Smooth muscle cell (in vitro differentiated cells): ENCODE measurements at regions not wholly inside any gene's neighbourhood (a gene's known extent, or its start where the extent isn't known, plus 50 kb on each side); places are given as distances from the start of the nearest gene placed in this dataset.

ENCODE experiments used
- DNase-seq: peaks from one replicate; lab custom pipeline; 2025; ENCODE audit not compliant: unreplicated experiment; lab: John Stamatoyannopoulos, UW
- H2AFZ ChIP-seq: fragments of 200-600 bp; sonication (generic); 2 replicates; pipeline ENCODE4 v1.6.0; 2016; ENCODE audit warnings: antibody characterized with exemption, low read depth, mild to moderate bottlenecking
- H3F3A ChIP-seq: fragments of 200-600 bp; sonication (generic); 2 replicates; pipeline ENCODE4 v1.6.0; 2017; ENCODE audit warnings: antibody characterized with exemption, low read depth
- H3K27ac ChIP-seq: fragments of 200-600 bp; sonication (generic); 2 replicates; pipeline ENCODE4 v1.5.1; 2016; ENCODE audit warnings: low read depth, mild to moderate bottlenecking
- H3K27me3 ChIP-seq: fragments of 200-600 bp; sonication (generic); 2 replicates; pipeline ENCODE4 v1.6.1; 2016; ENCODE audit warnings: low read depth, mild to moderate bottlenecking
- H3K36me3 ChIP-seq: fragments of 200-600 bp; sonication (generic); 2 replicates; pipeline ENCODE4 v1.5.1; 2016; ENCODE audit warnings: low read depth
- H3K4me1 ChIP-seq: fragments of 200-600 bp; sonication (generic); 2 replicates; pipeline ENCODE4 v1.5.1; 2016; ENCODE audit warnings: low read depth
- H3K4me2 ChIP-seq: fragments of 200-600 bp; sonication (generic); 2 replicates; pipeline ENCODE4 v1.6.0; 2016; ENCODE audit warnings: mild to moderate bottlenecking
- H3K4me3 ChIP-seq: fragments of 200-600 bp; sonication (generic); 2 replicates; pipeline ENCODE4 v1.5.1; 2016; ENCODE audit warnings: mild to moderate bottlenecking
- H3K79me2 ChIP-seq: fragments of 200-600 bp; sonication (generic); 2 replicates; pipeline ENCODE4 v1.6.0; 2016; ENCODE audit warnings: low read depth, mild to moderate bottlenecking
- H3K9ac ChIP-seq: fragments of 200-600 bp; sonication (generic); 2 replicates; pipeline ENCODE4 v1.6.0; 2016; ENCODE audit warnings: low read depth
- H3K9me3 ChIP-seq: fragments of 200-600 bp; sonication (generic); replicated peaks from 2 replicates; pipeline ENCODE4 v1.5.1; 2016; ENCODE audit warnings: low read depth
- H4K20me1 ChIP-seq: fragments of 200-600 bp; sonication (generic); 2 replicates; pipeline ENCODE4 v1.6.0; 2016; ENCODE audit warnings: low read depth
- CTCF ChIP-seq: fragments of 200-600 bp; sonication (generic); IDR thresholded peaks from 2 replicates; pipeline ENCODE4 v1.5.1; 2017; ENCODE audit warnings: borderline replicate concordance, mild to moderate bottlenecking, antibody characterized with exemption; ENCODE audit not compliant: insufficient read depth, poor library complexity, severe bottlenecking
- WGBS: methylation state at CpG from one replicate; pipeline ENCODE4 v1.1.7; 2016; ENCODE audit warnings: low lambda C conversion rate; 5-methylcytosine and 5-hydroxymethylcytosine counted together

DNA sequence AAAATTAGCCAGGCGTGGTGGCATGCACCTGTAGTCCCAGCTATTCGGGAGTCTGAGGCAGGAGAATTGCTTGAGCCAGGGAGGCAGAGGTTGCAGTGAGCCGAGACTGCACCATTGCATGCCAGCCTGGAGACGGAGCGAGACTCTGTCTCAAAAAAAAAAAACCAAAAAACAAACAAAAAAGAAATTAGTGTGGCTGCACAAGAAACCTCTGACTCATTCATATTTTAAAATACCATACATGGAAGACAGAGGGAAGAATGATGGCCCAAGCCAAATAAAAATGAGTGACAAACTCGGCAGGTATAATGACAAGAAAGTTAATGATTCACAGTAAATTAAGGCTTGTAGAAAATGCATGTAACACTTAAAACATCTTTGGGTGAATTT, 875.8 kb downstream of the EPHA4 start:
- no peak for DNase-seq
- no peaks in the 10 kb centered on the region for H3K9me3 ChIP-seq
- H3K9ac ChIP-seq: no peak overlapping the region
- TF ChIP-seq CTCF: no peak
- H3K4me3 ChIP-seq: no peak overlapping the region
- no peaks in the 10 kb centered on the region for H4K20me1 ChIP-seq
- no peaks in the 10 kb centered on the region for H3K27me3 ChIP-seq
- H3K36me3 ChIP-seq: no peaks in the 10 kb centered on the region
- no peaks in the 10 kb centered on the region for H3K4me1 ChIP-seq
- no peak overlapping the region for H3K4me2 ChIP-seq
- H3F3A ChIP-seq: no peaks in the 10 kb centered on the region
- no peak overlapping the region for H2AFZ ChIP-seq
- no peaks in the 10 kb centered on the region for H3K79me2 ChIP-seq
- peak overlapping the region; percentile 19 for H3K27ac ChIP-seq
- 86% methylated on average over 6 of the region's 6 CpGs for WGBS

DNA sequence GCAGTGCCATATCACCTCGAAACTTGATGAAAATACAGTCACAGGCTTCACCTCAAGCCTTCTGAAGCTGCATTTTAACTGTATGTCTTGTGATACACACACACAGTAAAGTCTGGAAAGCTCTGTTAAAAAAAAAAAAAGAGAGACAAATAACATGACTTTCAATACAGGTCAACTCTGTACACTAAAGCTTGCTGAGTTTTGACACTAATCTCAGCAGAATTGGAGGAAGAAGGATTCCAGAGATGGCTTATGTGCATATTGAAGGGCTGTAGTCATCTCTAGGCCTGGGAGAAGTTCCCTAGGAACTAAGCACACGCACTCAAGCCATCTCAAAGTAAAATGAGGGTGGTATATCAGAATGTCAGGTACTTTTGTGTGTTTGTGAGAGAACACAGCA, 875.1 kb downstream of the EPHA4 start:
- H3K4me1 ChIP-seq: no peaks in the 10 kb centered on the region
- no peaks in the 10 kb centered on the region for H3F3A ChIP-seq
- no peak overlapping the region for H2AFZ ChIP-seq
- WGBS: 85% methylated on average over 2 of the region's 2 CpGs
- no peak for DNase-seq
- H4K20me1 ChIP-seq: no peaks in the 10 kb centered on the region
- peak overlapping the region; percentile 19 for H3K27ac ChIP-seq
- no peaks in the 10 kb centered on the region for H3K9me3 ChIP-seq
- H3K9ac ChIP-seq: no peak overlapping the region
- no peak for TF ChIP-seq CTCF
- no peaks in the 10 kb centered on the region for H3K27me3 ChIP-seq
- H3K4me3 ChIP-seq: no peak overlapping the region
- H3K4me2 ChIP-seq: no peak overlapping the region
- no peaks in the 10 kb centered on the region for H3K79me2 ChIP-seq
- no peaks in the 10 kb centered on the region for H3K36me3 ChIP-seq

DNA sequence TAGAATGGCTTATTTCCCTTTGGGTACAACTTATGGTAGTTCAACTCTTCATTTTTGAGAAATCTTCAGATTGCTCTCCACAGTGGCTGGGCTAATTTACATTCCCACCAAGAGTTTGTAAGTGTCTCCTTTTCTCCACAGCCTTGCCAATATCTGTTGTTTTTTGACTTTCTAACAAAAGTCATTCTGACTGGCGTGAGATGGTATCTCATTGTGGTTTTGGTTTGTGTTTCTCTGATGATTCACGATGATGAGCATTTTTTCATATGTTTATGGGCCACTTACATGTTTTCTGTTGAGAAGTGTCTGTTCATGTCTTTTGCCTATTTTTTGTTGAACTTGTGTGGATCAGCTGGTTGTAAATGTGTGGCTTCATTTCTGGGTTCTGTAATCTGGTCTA, 871.0 kb downstream of the EPHA4 start:
- H3K4me2 ChIP-seq: no peak overlapping the region
- no peak for DNase-seq

More for the DNA sequence above, 871.0 kb downstream of the EPHA4 start:
- H4K20me1 ChIP-seq: no peaks in the 10 kb centered on the region
- no peaks in the 10 kb centered on the region for H3K9me3 ChIP-seq
- TF ChIP-seq CTCF: no peak
- no peaks in the 10 kb centered on the region for H3K4me1 ChIP-seq
- H3K79me2 ChIP-seq: no peaks in the 10 kb centered on the region
- peak overlapping the region; percentile 20 for H3K27ac ChIP-seq
- no peak overlapping the region for H2AFZ ChIP-seq
- H3K27me3 ChIP-seq: no peaks in the 10 kb centered on the region
- 69% methylated on average over 2 of the region's 2 CpGs for WGBS
- H3K36me3 ChIP-seq: no peaks in the 10 kb centered on the region
- no peaks in the 10 kb centered on the region for H3F3A ChIP-seq
- H3K9ac ChIP-seq: no peak overlapping the region
- H3K4me3 ChIP-seq: no peak overlapping the region
